HepG2 (cell line): ENCODE measurements at regions not wholly inside any gene's neighbourhood (a gene's known extent, or its start where the extent isn't known, plus 50 kb on each side); places are given as distances from the start of the nearest gene placed in this dataset.
A peak's percentile ranks its signal among the peaks of the same experiment; 100 is the strongest.

Experiments used
- ATAC-seq: fragments of 200-7000 bp; cut with Tn5 transposase; 3 replicates; pipeline ENCODE4 v1.9.1; 2020; ENCODE audit warnings: mild to moderate bottlenecking, moderate library complexity
- BruUV-seq: library from RNA; stranded (reverse); fragments of 400-500 nt; replicated peaks from 2 replicates; lab custom pipeline; 2021; lab: Mats Ljungman, UMichigan
- CTCF ChIA-PET: fragments of 300-600 bp; formaldehyde crosslinking; extraction: SDS; loops from one replicate; lab custom pipeline; 2021; ENCODE audit warnings: low total read pairs, inconsistent platforms, low intra/inter-chr PET ratio; lab: Yijun Ruan, JAX
- POLR2A ChIA-PET: fragments of 350-600 bp; sonication (Branson Sonifier 250); formaldehyde crosslinking; loops from one replicate; lab custom pipeline; 2020; ENCODE audit warnings: antibody characterized with exemption, inconsistent platforms; lab: Yijun Ruan, JAX
- DNase-seq: peaks from one replicate; pipeline ENCODE4 v3.0.0-alpha.2; 2015; ENCODE audit warnings: low spot score
- FAIRE-seq: peaks from 3 replicates; lab custom pipeline; 2011; peaks lifted over from hg19 to GRCh38; lab: Jason Lieb, UNC
- H2AFZ ChIP-seq: one replicate; pipeline ENCODE4 v1.6.1; 2011; ENCODE audit warnings: low read length, inconsistent platforms
- H3K27ac ChIP-seq: fragments of 300-600 bp; 3 replicates; pipeline ENCODE4 v1.8.0; 2011; ENCODE audit warnings: mixed run types, mild to moderate bottlenecking, mixed read lengths, low read length, inconsistent platforms; ENCODE audit not compliant: insufficient read depth; ENCODE audit errors: extremely low read length
- H3K27me3 ChIP-seq, 2 experiments: fragments of 200-600 bp in 1 of 2; 2 replicates in 1 of 2; 3 replicates in 1 of 2; pipeline versions ENCODE4 v1.6.0 to v1.8.0; 2011; ENCODE audit warnings: low read length in 2 of 2, mild to moderate bottlenecking in 2 of 2, moderate library complexity in 2 of 2, inconsistent platforms in 1 of 2; ENCODE audit not compliant: insufficient read depth in 2 of 2, control insufficient read depth in 1 of 2
- H3K36me3 ChIP-seq, 2 experiments: fragments of 200-600 bp in 1 of 2; replicated peaks in 1 of 2; 2 replicates in 1 of 2; 3 replicates in 1 of 2; pipeline versions ENCODE4 v1.5.1 to v1.8.0; 2011; ENCODE audit warnings: low read length in 2 of 2, inconsistent platforms in 1 of 2; ENCODE audit not compliant: insufficient read depth in 2 of 2, control insufficient read depth in 1 of 2
- H3K4me1 ChIP-seq: 2 replicates; pipeline ENCODE4 v1.5.1; 2012; ENCODE audit warnings: low read length, inconsistent platforms; ENCODE audit not compliant: insufficient read depth
- H3K4me2 ChIP-seq: 2 replicates; pipeline ENCODE4 v1.6.0; 2011; ENCODE audit warnings: low read depth, low read length, inconsistent platforms
- H3K4me3 ChIP-seq, 3 experiments: fragments of 200-600 bp in 1 of 3; sonication (generic), shearing (Covaris generic) in 1 of 3; replicated peaks in 1 of 3; 2 replicates each; pipeline ENCODE4 v1.5.1; 2011 to 2016; ENCODE audit warnings: low read length in 3 of 3, inconsistent platforms in 2 of 3, low read depth in 2 of 3, mild to moderate bottlenecking in 2 of 3, control low read depth in 1 of 3, mixed read lengths in 1 of 3; ENCODE audit not compliant: insufficient read depth in 1 of 3
- H3K79me2 ChIP-seq: one replicate; pipeline ENCODE4 v1.6.1; 2011; ENCODE audit warnings: low read length, inconsistent platforms; ENCODE audit not compliant: insufficient read depth
- H3K9ac ChIP-seq: 2 replicates; pipeline ENCODE4 v1.6.0; 2011; ENCODE audit warnings: mild to moderate bottlenecking, low read depth, low read length, inconsistent platforms; ENCODE audit not compliant: insufficient read depth
- H3K9me3 ChIP-seq: 2 replicates; pipeline ENCODE4 v1.5.1; 2012; ENCODE audit warnings: mild to moderate bottlenecking, low read length
- H4K20me1 ChIP-seq: 2 replicates; pipeline ENCODE4 v1.6.0; 2011; ENCODE audit warnings: inconsistent platforms, mild to moderate bottlenecking, low read length, moderate library complexity; ENCODE audit not compliant: insufficient read depth
- BATF2 ChIP-seq: sonication (generic); formaldehyde crosslinking; IDR thresholded peaks from 2 replicates; pipeline ENCODE4 v1.8.0; 2022; ENCODE audit warnings: mild to moderate bottlenecking, missing genetic modification reagents, moderate library complexity
- BRCA1 ChIP-seq: sonication (generic); formaldehyde crosslinking; IDR thresholded peaks from 2 replicates; pipeline ENCODE4 v1.4.0; 2020; ENCODE audit warnings: missing genetic modification reagents
- DDIT3 ChIP-seq: sonication (generic); formaldehyde crosslinking; IDR thresholded peaks from 2 replicates; pipeline ENCODE4 v1.4.0; 2020; ENCODE audit warnings: mild to moderate bottlenecking, missing genetic modification reagents
- HNF4A ChIP-seq: sonication (generic); formaldehyde crosslinking; IDR thresholded peaks from 2 replicates; pipeline ENCODE4 v1.4.0; 2020; ENCODE audit warnings: missing genetic modification reagents
- MAFK ChIP-seq, 2 experiments: IDR thresholded peaks in 1 of 2; conservative IDR thresholded peaks in 1 of 2; 2 replicates each; pipeline ENCODE4 v1.6.1; 2011; ENCODE audit warnings: improper control_type of control experiment in 2 of 2, low read length in 2 of 2
- PHB2 ChIP-seq: fragments of 450-650 bp; IDR thresholded peaks from 2 replicates; pipeline ENCODE4 v1.6.1; 2018; ENCODE audit not compliant: partially characterized antibody
- POLR2A ChIP-seq, 2 experiments: IDR thresholded peaks; 2 replicates each; pipeline ENCODE4 v1.6.1; 2011; ENCODE audit warnings: low read depth in 2 of 2, low read length in 2 of 2, mild to moderate bottlenecking in 1 of 2, moderate library complexity in 1 of 2; ENCODE audit not compliant: insufficient read depth in 1 of 2
- REPIN1 ChIP-seq: sonication (generic); formaldehyde crosslinking; IDR thresholded peaks from 2 replicates; pipeline ENCODE4 v1.8.0; 2022; ENCODE audit warnings: missing genetic modification reagents, low read depth, mild to moderate bottlenecking, borderline replicate concordance
- SIN3A ChIP-seq: IDR thresholded peaks from 2 replicates; pipeline ENCODE4 v1.6.1; 2011; ENCODE audit warnings: low read depth, mild to moderate bottlenecking, control low read depth, low read length, borderline replicate concordance
- SP140L ChIP-seq: sonication (generic); formaldehyde crosslinking; IDR thresholded peaks from 2 replicates; pipeline ENCODE4 v1.4.0; 2020; ENCODE audit warnings: missing genetic modification reagents, borderline replicate concordance
- THAP11 ChIP-seq: IDR thresholded peaks from 2 replicates; pipeline ENCODE4 v1.6.1; 2016; ENCODE audit warnings: missing biosample characterization, missing genetic modification reagents
- TMF1 ChIP-seq: sonication (generic); formaldehyde crosslinking; IDR thresholded peaks from 2 replicates; pipeline ENCODE4 v1.8.1; 2022; ENCODE audit warnings: low read depth, missing genetic modification reagents
- ZBED4 ChIP-seq: sonication (generic); formaldehyde crosslinking; IDR thresholded peaks from 2 replicates; pipeline ENCODE4 v1.4.0; 2020; ENCODE audit warnings: missing genetic modification reagents, borderline replicate concordance
- ZNF136 ChIP-seq: sonication (generic); formaldehyde crosslinking; IDR thresholded peaks from 2 replicates; pipeline ENCODE4 v1.8.1; 2022; ENCODE audit warnings: low read depth, mild to moderate bottlenecking, moderate library complexity, missing genetic modification reagents
- ZNF333 ChIP-seq: sonication (generic); formaldehyde crosslinking; IDR thresholded peaks from 2 replicates; pipeline ENCODE4 v1.4.0; 2020; ENCODE audit warnings: mild to moderate bottlenecking, missing genetic modification reagents, borderline replicate concordance
- ZNF432 ChIP-seq: sonication (generic); formaldehyde crosslinking; IDR thresholded peaks from 2 replicates; pipeline ENCODE4 v1.5.0; 2020; ENCODE audit warnings: missing genetic modification reagents, mild to moderate bottlenecking, borderline replicate concordance
- ZNF501 ChIP-seq: sonication (generic); formaldehyde crosslinking; IDR thresholded peaks from 2 replicates; pipeline ENCODE4 v1.5.1; 2020; ENCODE audit warnings: mild to moderate bottlenecking, moderate library complexity, missing genetic modification reagents
- ZNF747 ChIP-seq: sonication (generic); formaldehyde crosslinking; IDR thresholded peaks from 2 replicates; pipeline ENCODE4 v1.8.1; 2023; ENCODE audit warnings: missing genetic modification reagents, mild to moderate bottlenecking, borderline replicate concordance
- ZNF782 ChIP-seq: sonication (generic); formaldehyde crosslinking; IDR thresholded peaks from 2 replicates; pipeline ENCODE4 v1.4.0; 2020; ENCODE audit warnings: missing genetic modification reagents, mild to moderate bottlenecking, borderline replicate concordance
- ZZZ3 ChIP-seq: sonication (generic); formaldehyde crosslinking; IDR thresholded peaks from 2 replicates; pipeline ENCODE4 v1.4.0; 2020; ENCODE audit warnings: missing genetic modification reagents, mild to moderate bottlenecking, borderline replicate concordance
- WGBS: methylation state at CpG from one replicate; pipeline ENCODE4 v1.1.6; 2017; ENCODE audit warnings: low lambda C conversion rate; 5-methylcytosine and 5-hydroxymethylcytosine counted together
- in situ Hi-C: cut with HindIII; loops from 2 replicates; pipeline ENCODE4 v1.10.0; 2017; ENCODE audit warnings: low pct_unique_long_range_greater_than_20kb; ENCODE audit not compliant: extremely low pct_ligation_motif_present
- intact Hi-C: fragments of 100-400 bp; cut with micrococcal nuclease; formaldehyde crosslinking; loops from one replicate; pipeline ENCODE4 v1.10.0; 2022; ENCODE audit not compliant: unreplicated experiment

GRCh38 chr5:67548520-67549295, 352.1 kb upstream of the CD180 start (continued):
- TF ChIP-seq HNF4A (CRISPR knock-in tag) (peak; percentile 49), REPIN1 (CRISPR knock-in tag) (no peak), POLR2A (IDR thresholded peaks at IDR 0.05; ENCODE audit: insufficient read depth in 1 of 2, low read depth in 2 of 2, low read length in 2 of 2) (no peak), THAP11 (CRISPR knock-in tag) (no peak), ZNF432 (CRISPR knock-in tag) (no peak), SP140L (CRISPR knock-in tag) (no peak), MAFK (conservative IDR thresholded peaks at IDR 0.05 in 1 of 2, IDR thresholded peaks at IDR 0.05 in 1 of 2; ENCODE audit: low read length in 2 of 2) (0 out of 4 replicates have a peak, but pooled peaks of 1 of the 2 experiments have one; percentile 6)
- TF ChIP-seq, all 625 proteins: peak for 3

- H3K36me3 ChIP-seq, result no peaks in the 10 kb centered on the region
- ChIA-PET POLR2A (no interaction called here), CTCF (no interaction called here)
- H3K4me1 ChIP-seq, result peaks cover 13% of the 10 kb centered on the region
- no peaks in the 10 kb centered on the region for H4K20me1 ChIP-seq
- H3K9me3 ChIP-seq, result no peaks in the 10 kb centered on the region
- H3K9ac ChIP-seq, result no peak overlapping the region
- no TSS peak for BruUV-seq
- H2AFZ ChIP-seq, result no peak overlapping the region
- no peak overlapping the region for H3K27ac ChIP-seq
- intact Hi-C loops, result no loop called here
- H3K79me2 ChIP-seq, result no peaks in the 10 kb centered on the region
- H3K4me2 ChIP-seq, result no peak overlapping the region
- whole genome bisulfite sequencing, result 44% methylated on average over 1 of the region's 1 CpG
- no peak for FAIRE-seq
- in situ Hi-C loops, result no loop called here
- no peak for DNase-seq
- no peak for ATAC-seq
- H3K4me3 ChIP-seq, result no peak overlapping the region
- H3K27me3 ChIP-seq, result no peaks in the 10 kb centered on the region; a peak in 1 of 5 replicates
- TF ChIP-seq DDIT3 (CRISPR knock-in tag) (no peak), ZNF333 (CRISPR knock-in tag) (no peak), BATF2 (no peak), ZNF501 (CRISPR knock-in tag) (no peak), PHB2 (no peak), SIN3A (no peak), ZNF782 (CRISPR knock-in tag) (no peak), ZNF136 (no peak), ZZZ3 (no peak), ZNF747 (CRISPR knock-in tag) (no peak), ZBED4 (CRISPR knock-in tag) (no peak), BRCA1 (CRISPR knock-in tag) (no peak), TMF1 (no peak)
Measured at GRCh38 chr5:67547682-67548081, 351.1 kb upstream of the CD180 start.
